Vagina (tissue), 2 donors: ENCODE measurements at regions not wholly inside any gene's neighbourhood (a gene's known extent, or its start where the extent isn't known, plus 50 kb on each side); places are given as distances from the start of the nearest gene placed in this dataset. TPM values are rescaled to one million over a fixed set of nuclear protein-coding genes. Genes with fewer than 3 reads are reported as not detected.

Source experiments
- DNase-seq, 2 donors: peaks; one replicate each; pipeline ENCODE4 v3.0.0-alpha.2; 2017; ENCODE audit errors: extremely low spot score in 2 of 2
- H3K27ac ChIP-seq: fragments of 200-600 bp; sonication (generic); one replicate; pipeline ENCODE4 v1.5.1; 2019
- H3K27me3 ChIP-seq: fragments of 200-600 bp; sonication (generic); one replicate; pipeline ENCODE4 v1.5.1; 2019
- H3K36me3 ChIP-seq, 2 donors: fragments of 200-600 bp; sonication (generic); one replicate each; pipeline ENCODE4 v1.5.1; 2017 to 2019
- H3K4me1 ChIP-seq: fragments of 200-600 bp; sonication (generic); one replicate; pipeline ENCODE4 v1.5.1; 2019
- H3K4me3 ChIP-seq, 2 donors: fragments of 200-600 bp; sonication (generic); 1 replicate in 1 of 2; 2 replicates in 1 of 2; pipeline ENCODE4 v1.5.1; 2016 to 2019
- H3K9me3 ChIP-seq: fragments of 200-600 bp; sonication (generic); one replicate; pipeline ENCODE4 v1.5.1; 2019
- POLR2A ChIP-seq, 2 donors: fragments of 450-650 bp; IDR thresholded peaks; one replicate each; pipeline ENCODE4 v1.6.1; 2017; ENCODE audit warnings: antibody characterized with exemption in 2 of 2, mild to moderate bottlenecking in 2 of 2, moderate library complexity in 2 of 2
- POLR2AphosphoS5 ChIP-seq, 2 donors: sonication (generic); formaldehyde crosslinking; IDR thresholded peaks; one replicate each; pipeline ENCODE4 v1.9.0; 2017; ENCODE audit warnings: antibody characterized with exemption in 2 of 2, mild to moderate bottlenecking in 2 of 2, low read depth in 1 of 2; ENCODE audit not compliant: insufficient read depth in 1 of 2
- intact Hi-C: fragments of 100-400 bp; cut with DNase I; formaldehyde crosslinking; loops from one replicate; pipeline ENCODE4 v1.15.1; 2023
- small RNA-seq: library from RNA; depleted of rRNA; stranded (forward); fragments of <200 nt; gene quantifications from one replicate; pipeline ENCODE3, GENCODE V24; 2016
- TF ChIP-seq, protein P1 (sequence below), 3 experiments: fragments of 450-650 bp in 2 of 3; fragments of 200-600 bp in 1 of 3; sonication (generic) in 1 of 3; IDR thresholded peaks; one replicate each; pipeline ENCODE4 v1.5.1; 2017 to 2019; ENCODE audit warnings: antibody characterized with exemption in 3 of 3, mild to moderate bottlenecking in 2 of 3, moderate library complexity in 2 of 3

GRCh38 chr2:49219741-49220140 is 65.4 kb upstream of the FSHR start:
- Histone ChIP-seq H3K27me3 (no peaks in the 10 kb centered on the region), H3K9me3 (no peaks in the 10 kb centered on the region), H3K4me1 (no peaks in the 10 kb centered on the region), H3K4me3 (no peak overlapping the region), H3K27ac (no peak overlapping the region), H3K36me3 (no peaks in the 10 kb centered on the region)
- intact Hi-C loops = no loop called here
- no peak for DNase-seq
- no peak for TF ChIP-seq POLR2AphosphoS5 (IDR thresholded peaks at IDR 0.05; ENCODE audit: insufficient read depth in 1 of 2, low read depth in 1 of 2)
- TF ChIP-seq POLR2A (IDR thresholded peaks at IDR 0.05) = no peak
- TF ChIP-seq, protein P1, sequence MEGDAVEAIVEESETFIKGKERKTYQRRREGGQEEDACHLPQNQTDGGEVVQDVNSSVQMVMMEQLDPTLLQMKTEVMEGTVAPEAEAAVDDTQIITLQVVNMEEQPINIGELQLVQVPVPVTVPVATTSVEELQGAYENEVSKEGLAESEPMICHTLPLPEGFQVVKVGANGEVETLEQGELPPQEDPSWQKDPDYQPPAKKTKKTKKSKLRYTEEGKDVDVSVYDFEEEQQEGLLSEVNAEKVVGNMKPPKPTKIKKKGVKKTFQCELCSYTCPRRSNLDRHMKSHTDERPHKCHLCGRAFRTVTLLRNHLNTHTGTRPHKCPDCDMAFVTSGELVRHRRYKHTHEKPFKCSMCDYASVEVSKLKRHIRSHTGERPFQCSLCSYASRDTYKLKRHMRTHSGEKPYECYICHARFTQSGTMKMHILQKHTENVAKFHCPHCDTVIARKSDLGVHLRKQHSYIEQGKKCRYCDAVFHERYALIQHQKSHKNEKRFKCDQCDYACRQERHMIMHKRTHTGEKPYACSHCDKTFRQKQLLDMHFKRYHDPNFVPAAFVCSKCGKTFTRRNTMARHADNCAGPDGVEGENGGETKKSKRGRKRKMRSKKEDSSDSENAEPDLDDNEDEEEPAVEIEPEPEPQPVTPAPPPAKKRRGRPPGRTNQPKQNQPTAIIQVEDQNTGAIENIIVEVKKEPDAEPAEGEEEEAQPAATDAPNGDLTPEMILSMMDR (IDR thresholded peaks at IDR 0.05) = no peak

- intact Hi-C loops = no loop called here
- TF ChIP-seq, protein P1 (IDR thresholded peaks at IDR 0.05) = no peak
- TF ChIP-seq POLR2A (IDR thresholded peaks at IDR 0.05) (no peak), POLR2AphosphoS5 (IDR thresholded peaks at IDR 0.05; ENCODE audit: insufficient read depth in 1 of 2, low read depth in 1 of 2) (no peak)
- H3K4me1 ChIP-seq = no peaks in the 10 kb centered on the region
- DNase-seq = no peak
- no peaks in the 10 kb centered on the region for H3K9me3 ChIP-seq
- H3K36me3 ChIP-seq = no peaks in the 10 kb centered on the region
- no peak overlapping the region for H3K27ac ChIP-seq
- H3K27me3 ChIP-seq = no peaks in the 10 kb centered on the region
- H3K4me3 ChIP-seq = no peak overlapping the region
Observed at GRCh38 chr2:49210191-49210590, 55.9 kb upstream of the FSHR start.

DNA sequence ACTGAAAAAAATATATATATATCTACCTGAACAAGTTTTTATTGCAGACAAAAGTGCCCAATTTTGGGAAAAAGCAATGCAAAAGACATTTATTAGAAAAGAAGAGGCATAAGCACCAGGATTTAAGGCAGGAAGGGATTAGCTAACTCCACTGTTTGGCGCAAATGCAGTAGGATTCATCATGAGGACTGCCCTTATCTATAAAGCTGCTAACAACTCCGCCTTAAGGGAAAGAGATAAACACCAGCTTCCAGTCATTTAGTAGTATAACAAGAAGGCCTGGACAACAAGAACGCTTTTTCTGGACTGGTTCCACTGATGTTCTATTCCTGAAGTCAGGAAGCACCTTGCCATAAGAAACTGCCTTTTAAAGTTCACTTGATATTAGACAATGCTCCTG is 52.9 kb upstream of the FSHR start:
- intact Hi-C loops = no loop called here
- no peak overlapping the region for H3K4me3 ChIP-seq
- no peak overlapping the region for H3K27ac ChIP-seq
- DNase-seq = no peak
- TF ChIP-seq POLR2A (IDR thresholded peaks at IDR 0.05) (no peak), POLR2AphosphoS5 (IDR thresholded peaks at IDR 0.05; ENCODE audit: insufficient read depth in 1 of 2, low read depth in 1 of 2) (no peak)
- TF ChIP-seq, protein P1 (IDR thresholded peaks at IDR 0.05) = no peak
- H3K27me3 ChIP-seq = no peaks in the 10 kb centered on the region
- no peaks in the 10 kb centered on the region for H3K4me1 ChIP-seq
- no peaks in the 10 kb centered on the region for H3K9me3 ChIP-seq
- H3K36me3 ChIP-seq = no peaks in the 10 kb centered on the region

Small RNA genes in the stretch of these regions (small RNA-seq; reads per million reads assigned to genes)
- not detected for gene RNU6-439P
